ENCODE measurements at regions not wholly inside any gene's neighbourhood (a gene's known extent, or its start where the extent isn't known, plus 50 kb on each side); places are given as distances from the start of the nearest gene placed in this dataset.
A peak's percentile ranks its signal among the peaks of the same experiment; 100 is the strongest.

GRCh38 chr4:93896516-93896915 is 68.0 kb downstream of the ATOH1 start:
- no peak for TF ChIP-seq CTCF (IDR thresholded peaks at IDR 0.05; ENCODE audit: control extremely low read depth, extremely low read depth)
- Histone ChIP-seq H3K4me3 (no peak overlapping the region), H3K27me3 (ENCODE audit: control insufficient read depth in 3 of 3, insufficient read depth in 3 of 3, low read length in 2 of 3) (no peaks in the 10 kb centered on the region), H3K36me3 (ENCODE audit: control insufficient read depth in 4 of 4, insufficient read depth in 4 of 4, low read length in 4 of 4) (no peaks in the 10 kb centered on the region), H3K9ac (ENCODE audit: insufficient read depth in 1 of 2, low read length in 2 of 2) (no peak overlapping the region), H3K4me1 (ENCODE audit: control insufficient read depth in 5 of 5, insufficient read depth in 5 of 5, low read length in 5 of 5) (no peaks in the 10 kb centered on the region), H3K9me3 (ENCODE audit: control insufficient read depth in 4 of 4, insufficient read depth in 3 of 4, low read length in 3 of 4) (peaks cover 0 to 1% (median 0%) of the 10 kb centered on the region in 4 donors), H3K27ac (ENCODE audit: low read depth in 1 of 2, low read length in 1 of 2) (no peak overlapping the region)
- DNase-seq (peak in 1 of 3 donors; percentile 37), ATAC-seq (ENCODE audit: insufficient read depth, low FRiP score) (no peak)
- 31 to 37% methylated on average over 1 of the region's 1 CpG for WGBS, 2 donors

- H3K4me3 ChIP-seq: no peak overlapping the region
- no peaks in the 10 kb centered on the region for H3K4me1 ChIP-seq (ENCODE audit: control insufficient read depth in 5 of 5, insufficient read depth in 5 of 5, low read length in 5 of 5)
- H3K9ac ChIP-seq (ENCODE audit: insufficient read depth in 1 of 2, low read length in 2 of 2): no peak overlapping the region
- peaks cover 0 to 1% (median 0%) of the 10 kb centered on the region in 4 donors for H3K9me3 ChIP-seq (ENCODE audit: control insufficient read depth in 4 of 4, insufficient read depth in 3 of 4, low read length in 3 of 4)
- no peaks in the 10 kb centered on the region for H3K27me3 ChIP-seq (ENCODE audit: control insufficient read depth in 3 of 3, insufficient read depth in 3 of 3, low read length in 2 of 3)
- DNase-seq (peak in 2 of 3 donors; percentile 14 to 39), ATAC-seq (ENCODE audit: insufficient read depth, low FRiP score) (no peak)
- TF ChIP-seq CTCF (IDR thresholded peaks at IDR 0.05; ENCODE audit: control extremely low read depth, extremely low read depth): no peak
- H3K27ac ChIP-seq (ENCODE audit: low read depth in 1 of 2, low read length in 1 of 2): no peak overlapping the region
- 77 to 85% methylated on average over 1 of the region's 1 CpG for WGBS, 2 donors
- no peaks in the 10 kb centered on the region for H3K36me3 ChIP-seq (ENCODE audit: control insufficient read depth in 4 of 4, insufficient read depth in 4 of 4, low read length in 4 of 4)
Observed at GRCh38 chr4:93897559-93897958, 69.0 kb downstream of the ATOH1 start.

GRCh38 chr4:93908778-93909177 is 80.2 kb downstream of the ATOH1 start:
- no peak overlapping the region for H3K27ac ChIP-seq (ENCODE audit: low read depth in 1 of 2, low read length in 1 of 2)
- WGBS, 2 donors: 81 to 93% methylated on average over 3 of the region's 3 CpGs

More at GRCh38 chr4:93908778-93909177, 80.2 kb downstream of the ATOH1 start:
- no peaks in the 10 kb centered on the region for H3K9me3 ChIP-seq (ENCODE audit: control insufficient read depth in 4 of 4, insufficient read depth in 3 of 4, low read length in 3 of 4)
- no peak for ATAC-seq (ENCODE audit: insufficient read depth, low FRiP score)
- H3K4me3 ChIP-seq: no peak overlapping the region
- no peaks in the 10 kb centered on the region for H3K36me3 ChIP-seq (ENCODE audit: control insufficient read depth in 4 of 4, insufficient read depth in 4 of 4, low read length in 4 of 4)
- H3K4me1 ChIP-seq (ENCODE audit: control insufficient read depth in 5 of 5, insufficient read depth in 5 of 5, low read length in 5 of 5): no peaks in the 10 kb centered on the region
- DNase-seq: no peak
- TF ChIP-seq CTCF (IDR thresholded peaks at IDR 0.05; ENCODE audit: control extremely low read depth, extremely low read depth): no peak
- H3K9ac ChIP-seq (ENCODE audit: insufficient read depth in 1 of 2, low read length in 2 of 2): no peak overlapping the region
- no peaks in the 10 kb centered on the region for H3K27me3 ChIP-seq (ENCODE audit: control insufficient read depth in 3 of 3, insufficient read depth in 3 of 3, low read length in 2 of 3)
